Keratinocyte (primary cell): ENCODE measurements at regions not wholly inside any gene's neighbourhood (a gene's known extent, or its start where the extent isn't known, plus 50 kb on each side); places are given as distances from the start of the nearest gene placed in this dataset.

Experiments used
- DNase-seq: peaks from one replicate; pipeline ENCODE4 v3.0.0-alpha.2; 2011; ENCODE audit warnings: low read depth, missing footprints, low spot score
- FAIRE-seq: peaks from 2 replicates; lab custom pipeline; 2011; peaks lifted over from hg19 to GRCh38; lab: Jason Lieb, UNC
- H2AFZ ChIP-seq: 2 replicates; pipeline ENCODE4 v1.6.0; 2012; ENCODE audit warnings: low read length, control low read depth, inconsistent platforms; ENCODE audit not compliant: control insufficient read depth
- H3K27ac ChIP-seq: 2 replicates; pipeline ENCODE4 v1.5.1; 2011; ENCODE audit warnings: low read length; ENCODE audit not compliant: control insufficient read depth, insufficient read depth
- H3K27me3 ChIP-seq: 3 replicates; pipeline ENCODE4 v1.6.0; 2011; ENCODE audit warnings: low read length; ENCODE audit not compliant: control insufficient read depth, insufficient read depth; ENCODE audit errors: extremely low read depth
- H3K36me3 ChIP-seq, 2 experiments: 2 replicates in 1 of 2; 3 replicates in 1 of 2; pipeline ENCODE4 v1.5.1; 2011; ENCODE audit warnings: low read length in 2 of 2, mild to moderate bottlenecking in 1 of 2; ENCODE audit not compliant: control insufficient read depth in 2 of 2, insufficient read depth in 2 of 2; ENCODE audit errors: extremely low read depth in 1 of 2
- H3K4me1 ChIP-seq: 3 replicates; pipeline ENCODE4 v1.5.1; 2011; ENCODE audit warnings: low read length; ENCODE audit not compliant: control insufficient read depth, insufficient read depth; ENCODE audit errors: extremely low read depth
- H3K4me2 ChIP-seq: 3 replicates; pipeline ENCODE4 v1.6.0; 2011; ENCODE audit warnings: low read depth, low read length; ENCODE audit not compliant: control insufficient read depth, insufficient read depth; ENCODE audit errors: extremely low read depth
- H3K4me3 ChIP-seq, 3 experiments: fragments of 200-600 bp in 1 of 3; sonication (generic) in 1 of 3; 2 replicates in 2 of 3; 3 replicates in 1 of 3; pipeline ENCODE4 v1.5.1; 2011 to 2016; ENCODE audit warnings: low read length in 3 of 3, mild to moderate bottlenecking in 3 of 3, control low read depth in 2 of 3, inconsistent platforms in 1 of 3, low read depth in 1 of 3, mixed read lengths in 1 of 3, mixed run types in 1 of 3, moderate library complexity in 1 of 3; ENCODE audit not compliant: control insufficient read depth in 2 of 3, insufficient read depth in 2 of 3; ENCODE audit errors: extremely low read depth in 1 of 3
- H3K79me2 ChIP-seq: 2 replicates; pipeline ENCODE4 v1.6.0; 2012; ENCODE audit warnings: low read length; ENCODE audit not compliant: control insufficient read depth, insufficient read depth
- H3K9ac ChIP-seq: 3 replicates; pipeline ENCODE4 v1.6.0; 2011; ENCODE audit warnings: low read length; ENCODE audit not compliant: control insufficient read depth, insufficient read depth; ENCODE audit errors: extremely low read depth
- H3K9me1 ChIP-seq: 3 replicates; pipeline ENCODE4 v1.6.0; 2011; ENCODE audit warnings: low read length; ENCODE audit not compliant: control insufficient read depth, insufficient read depth; ENCODE audit errors: extremely low read depth
- H3K9me3 ChIP-seq: 2 replicates; pipeline ENCODE4 v1.5.1; 2012; ENCODE audit warnings: low read depth, low read length; ENCODE audit not compliant: control insufficient read depth
- H4K20me1 ChIP-seq: 3 replicates; pipeline ENCODE4 v1.6.0; 2011; ENCODE audit warnings: low read length; ENCODE audit not compliant: control insufficient read depth, insufficient read depth; ENCODE audit errors: extremely low read depth
- CTCF ChIP-seq, 3 experiments: IDR thresholded peaks in 1 of 3; conservative IDR thresholded peaks in 1 of 3; optimal IDR thresholded peaks in 1 of 3; 2 replicates in 2 of 3; 3 replicates in 1 of 3; pipeline versions ENCODE3 to v1.5.1; 2011; ENCODE audit warnings: low read length in 3 of 3, mild to moderate bottlenecking in 3 of 3, moderate library complexity in 2 of 3, control low read depth in 1 of 3, inconsistent platforms in 1 of 3; ENCODE audit not compliant: insufficient read depth in 2 of 3; ENCODE audit errors: extremely low read depth in 1 of 3
- EZH2 ChIP-seq: IDR thresholded peaks from one replicate; pipeline ENCODE4 v1.6.1; 2012; ENCODE audit warnings: inconsistent platforms, mild to moderate bottlenecking, low read length, moderate library complexity
- dilution Hi-C: fragments of 300-500 bp; cut with MboI; formaldehyde crosslinking; loops from one replicate; pipeline ENCODE4 v1.7.0; 2020; ENCODE audit warnings: low sequenced_read_pairs; ENCODE audit not compliant: extremely low pct_ligation_motif_present

GRCh38 chr3:20482350-20482749 lies 296.3 kb upstream of the SGO1 start:
- FAIRE-seq = no peak
- no peaks in the 10 kb centered on the region for H3K36me3 ChIP-seq
- no peak overlapping the region for H2AFZ ChIP-seq
- no peaks in the 10 kb centered on the region for H3K9me1 ChIP-seq
- H3K9me3 ChIP-seq = no peaks in the 10 kb centered on the region
- no peaks in the 10 kb centered on the region for H3K27me3 ChIP-seq
- H3K4me1 ChIP-seq = no peaks in the 10 kb centered on the region
- no peak overlapping the region for H3K4me2 ChIP-seq
- no peaks in the 10 kb centered on the region for H3K79me2 ChIP-seq
- dilution Hi-C loops = no loop called here
- H3K27ac ChIP-seq = no peak overlapping the region
- H3K9ac ChIP-seq = no peak overlapping the region
- no peaks in the 10 kb centered on the region for H4K20me1 ChIP-seq
- TF ChIP-seq CTCF (optimal IDR thresholded peaks at IDR 0.05 in 1 of 3, IDR thresholded peaks at IDR 0.05 in 1 of 3, conservative IDR thresholded peaks at IDR 0.05 in 1 of 3; ENCODE audit: extremely low read depth in 1 of 3, insufficient read depth in 2 of 3, low read length in 3 of 3) (no peak), EZH2 (no peak)
- DNase-seq = no peak
- no peak overlapping the region for H3K4me3 ChIP-seq

- Histone ChIP-seq H3K4me2 (no peak overlapping the region), H3K27me3 (no peaks in the 10 kb centered on the region), H3K9ac (no peak overlapping the region), H3K27ac (no peak overlapping the region), H3K4me1 (no peaks in the 10 kb centered on the region), H3K36me3 (no peaks in the 10 kb centered on the region), H4K20me1 (no peaks in the 10 kb centered on the region), H3K79me2 (no peaks in the 10 kb centered on the region), H3K9me1 (no peaks in the 10 kb centered on the region), H3K4me3 (no peak overlapping the region), H2AFZ (no peak overlapping the region), H3K9me3 (no peaks in the 10 kb centered on the region)
- dilution Hi-C loops = no loop called here
- FAIRE-seq (no peak), DNase-seq (no peak)
- TF ChIP-seq EZH2 = no peak
- no peak for TF ChIP-seq CTCF (optimal IDR thresholded peaks at IDR 0.05 in 1 of 3, IDR thresholded peaks at IDR 0.05 in 1 of 3, conservative IDR thresholded peaks at IDR 0.05 in 1 of 3; ENCODE audit: extremely low read depth in 1 of 3, insufficient read depth in 2 of 3, low read length in 3 of 3)
Measured at GRCh38 chr3:20480786-20481365, 294.9 kb upstream of the SGO1 start.
